OCI-LY3 (cell line): ENCODE measurements at regions not wholly inside any gene's neighbourhood (a gene's known extent, or its start where the extent isn't known, plus 50 kb on each side); places are given as distances from the start of the nearest gene placed in this dataset.

Source experiments
- CTCF ChIP-seq: fragments of 200-600, 300-600 bp; sonication (generic); IDR thresholded peaks from 2 replicates; pipeline ENCODE4 v1.5.1; 2014; ENCODE audit warnings: antibody characterized with exemption, low read length, low read depth
- EZH2phosphoT487 ChIP-seq: fragments of 200-600 bp; shearing (Covaris generic); IDR thresholded peaks from 2 replicates; pipeline ENCODE4 v1.6.1; 2018; ENCODE audit warnings: antibody characterized with exemption, mixed run types, low read depth

- TF ChIP-seq CTCF = no peak
- no peak for TF ChIP-seq EZH2phosphoT487
Measured at GRCh38 chr2:39547811-39548719, 111.0 kb upstream of the MAP4K3 start.
